ENCODE measurements at regions not wholly inside any gene's neighbourhood (a gene's known extent, or its start where the extent isn't known, plus 50 kb on each side); places are given as distances from the start of the nearest gene placed in this dataset.

DNA sequence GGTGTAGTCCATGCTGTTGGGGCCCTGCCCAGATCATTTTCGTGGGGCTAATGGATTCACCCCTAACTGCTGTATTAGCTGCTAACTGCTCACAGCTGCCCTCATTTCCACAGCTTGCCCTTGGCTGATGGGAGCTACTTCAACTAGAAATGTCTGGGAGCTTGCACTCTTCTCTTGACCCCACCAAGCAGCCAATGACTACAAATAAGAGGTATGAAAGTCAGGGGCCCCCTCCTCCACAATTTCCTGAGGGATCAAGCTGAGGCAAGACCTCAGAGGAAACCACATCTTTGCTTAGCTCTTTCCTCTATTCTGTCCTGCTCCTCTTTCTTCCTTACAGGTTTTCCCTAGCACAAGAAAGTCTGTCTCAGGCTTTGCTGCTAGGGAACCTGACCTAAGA is 397.5 kb downstream of the MLLT3 start:
- H3K27ac ChIP-seq (ENCODE audit: insufficient read depth, low read depth, low read length, poor library complexity, severe bottlenecking) = no peak overlapping the region
- WGBS, 2 experiments = 80 to 93% methylated on average over 1 of the region's 1 CpG

DNA sequence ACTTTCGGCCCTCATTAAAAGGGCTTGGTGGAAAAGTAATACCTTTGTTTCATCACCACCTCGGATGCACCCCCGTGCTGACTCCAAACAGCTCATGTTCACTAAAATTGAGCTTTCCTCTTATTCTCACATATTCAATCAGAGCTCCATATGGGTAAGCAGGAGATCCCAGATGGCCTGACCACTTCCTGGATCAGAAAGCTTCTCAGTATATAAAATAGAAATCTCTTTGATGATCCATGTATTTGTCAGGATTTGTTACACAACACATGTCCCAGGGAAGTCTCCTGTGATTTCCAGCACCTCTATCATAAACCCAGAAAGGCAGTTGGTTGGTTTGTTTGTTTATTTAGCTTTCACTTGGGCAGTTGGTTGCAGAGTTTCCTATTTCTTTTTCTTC is 402.0 kb downstream of the MLLT3 start:
- H3K27ac ChIP-seq (ENCODE audit: insufficient read depth, low read depth, low read length, poor library complexity, severe bottlenecking) = no peak overlapping the region
- WGBS, 2 experiments = 87 to 98% methylated on average over 3 of the region's 3 CpGs
- no peaks in the 10 kb centered on the region for H3K27me3 ChIP-seq (ENCODE audit: control insufficient read depth, insufficient read depth, low read length, poor library complexity, severe bottlenecking)
- no peaks in the 10 kb centered on the region for H3K36me3 ChIP-seq (ENCODE audit: control insufficient read depth, insufficient read depth, low read length)
- H3K9me3 ChIP-seq (ENCODE audit: control insufficient read depth, low read length) = no peaks in the 10 kb centered on the region
- no peak overlapping the region for H3K4me3 ChIP-seq (ENCODE audit: insufficient read depth, low read depth, low read length)
- no peaks in the 10 kb centered on the region for H3K4me1 ChIP-seq (ENCODE audit: control insufficient read depth, insufficient read depth, low read length)

More for the DNA sequence above, 397.5 kb downstream of the MLLT3 start:
- H3K36me3 ChIP-seq (ENCODE audit: control insufficient read depth, insufficient read depth, low read length) = no peaks in the 10 kb centered on the region
- no peaks in the 10 kb centered on the region for H3K27me3 ChIP-seq (ENCODE audit: control insufficient read depth, insufficient read depth, low read length, poor library complexity, severe bottlenecking)
- H3K4me3 ChIP-seq (ENCODE audit: insufficient read depth, low read depth, low read length) = no peak overlapping the region
- no peaks in the 10 kb centered on the region for H3K4me1 ChIP-seq (ENCODE audit: control insufficient read depth, insufficient read depth, low read length)
- no peaks in the 10 kb centered on the region for H3K9me3 ChIP-seq (ENCODE audit: control insufficient read depth, low read length)

DNA sequence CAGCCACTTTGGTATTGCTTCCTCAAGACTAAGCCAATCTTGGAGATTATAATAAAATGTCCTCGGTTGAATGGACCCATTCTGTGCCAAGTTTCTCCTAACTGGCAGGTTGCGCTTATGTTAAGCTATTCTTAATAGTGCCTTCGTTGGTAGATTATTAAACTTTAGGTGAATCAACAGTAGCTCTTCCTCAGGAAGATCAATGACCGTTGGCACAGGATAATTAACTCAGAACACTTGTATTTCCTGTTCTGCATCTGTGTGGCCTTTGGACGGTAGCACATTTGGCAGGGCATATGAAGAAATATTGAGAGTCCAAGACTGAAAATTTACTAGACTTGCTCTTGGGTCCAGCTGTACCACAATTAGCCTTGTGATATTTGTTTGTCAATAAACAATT is 402.9 kb downstream of the MLLT3 start:
- Histone ChIP-seq H3K4me3 (ENCODE audit: insufficient read depth, low read depth, low read length) (no peak overlapping the region), H3K27ac (ENCODE audit: insufficient read depth, low read depth, low read length, poor library complexity, severe bottlenecking) (no peak overlapping the region), H3K9me3 (ENCODE audit: control insufficient read depth, low read length) (no peaks in the 10 kb centered on the region), H3K27me3 (ENCODE audit: control insufficient read depth, insufficient read depth, low read length, poor library complexity, severe bottlenecking) (no peaks in the 10 kb centered on the region), H3K36me3 (ENCODE audit: control insufficient read depth, insufficient read depth, low read length) (no peaks in the 10 kb centered on the region), H3K4me1 (ENCODE audit: control insufficient read depth, insufficient read depth, low read length) (no peaks in the 10 kb centered on the region)
- 92 to 93% methylated on average over 5 of the region's 5 CpGs for WGBS, 2 experiments

DNA sequence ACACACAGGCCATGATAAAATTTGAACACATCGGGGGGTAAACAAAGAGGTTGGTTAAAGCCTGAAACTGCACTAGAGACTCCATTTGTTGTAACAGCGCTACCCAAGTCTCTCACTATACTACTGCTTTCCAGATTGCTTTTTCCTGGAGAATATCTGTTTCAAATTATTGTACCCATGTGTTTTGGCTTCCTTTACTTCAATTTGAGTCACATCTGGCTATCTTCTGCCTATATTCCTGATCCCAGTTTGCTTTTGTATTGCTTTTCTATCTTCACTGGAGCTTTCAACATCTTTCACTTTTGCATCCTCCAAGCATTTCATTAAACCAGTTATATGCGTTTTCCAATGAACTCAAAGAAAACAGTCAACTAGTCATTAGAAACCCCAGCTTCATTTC is 404.7 kb downstream of the MLLT3 start:
- Histone ChIP-seq H3K27me3 (ENCODE audit: control insufficient read depth, insufficient read depth, low read length, poor library complexity, severe bottlenecking) (no peaks in the 10 kb centered on the region), H3K4me1 (ENCODE audit: control insufficient read depth, insufficient read depth, low read length) (no peaks in the 10 kb centered on the region), H3K9me3 (ENCODE audit: control insufficient read depth, low read length) (no peaks in the 10 kb centered on the region), H3K27ac (ENCODE audit: insufficient read depth, low read depth, low read length, poor library complexity, severe bottlenecking) (no peak overlapping the region), H3K36me3 (ENCODE audit: control insufficient read depth, insufficient read depth, low read length) (no peaks in the 10 kb centered on the region), H3K4me3 (ENCODE audit: insufficient read depth, low read depth, low read length) (no peak overlapping the region)
- 94 to 96% methylated on average over 3 of the region's 3 CpGs for WGBS, 2 experiments

DNA sequence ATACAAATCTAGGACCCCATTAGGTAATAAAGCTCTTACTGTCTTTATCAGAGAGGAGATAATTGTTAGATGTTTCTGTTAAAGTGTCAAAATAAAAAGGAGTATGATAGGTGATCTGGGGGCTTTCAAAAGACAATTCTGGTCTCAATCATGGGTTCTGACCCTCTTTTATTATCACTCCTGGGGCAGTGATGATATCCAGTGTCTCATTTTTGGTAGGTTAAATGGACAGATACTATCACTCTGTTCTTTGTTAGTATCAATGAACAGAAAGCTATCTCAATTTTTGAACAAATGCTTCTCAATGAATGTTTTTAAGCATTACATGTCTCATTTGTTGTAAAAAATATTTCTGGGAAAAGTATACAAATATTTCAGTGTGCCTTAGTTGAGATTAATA is 405.9 kb downstream of the MLLT3 start:
- H3K36me3 ChIP-seq (ENCODE audit: control insufficient read depth, insufficient read depth, low read length) = no peaks in the 10 kb centered on the region
- no peaks in the 10 kb centered on the region for H3K9me3 ChIP-seq (ENCODE audit: control insufficient read depth, low read length)
- H3K4me3 ChIP-seq (ENCODE audit: insufficient read depth, low read depth, low read length) = no peak overlapping the region
- H3K27ac ChIP-seq (ENCODE audit: insufficient read depth, low read depth, low read length, poor library complexity, severe bottlenecking) = no peak overlapping the region
- H3K27me3 ChIP-seq (ENCODE audit: control insufficient read depth, insufficient read depth, low read length, poor library complexity, severe bottlenecking) = no peaks in the 10 kb centered on the region
- no peaks in the 10 kb centered on the region for H3K4me1 ChIP-seq (ENCODE audit: control insufficient read depth, insufficient read depth, low read length)

DNA sequence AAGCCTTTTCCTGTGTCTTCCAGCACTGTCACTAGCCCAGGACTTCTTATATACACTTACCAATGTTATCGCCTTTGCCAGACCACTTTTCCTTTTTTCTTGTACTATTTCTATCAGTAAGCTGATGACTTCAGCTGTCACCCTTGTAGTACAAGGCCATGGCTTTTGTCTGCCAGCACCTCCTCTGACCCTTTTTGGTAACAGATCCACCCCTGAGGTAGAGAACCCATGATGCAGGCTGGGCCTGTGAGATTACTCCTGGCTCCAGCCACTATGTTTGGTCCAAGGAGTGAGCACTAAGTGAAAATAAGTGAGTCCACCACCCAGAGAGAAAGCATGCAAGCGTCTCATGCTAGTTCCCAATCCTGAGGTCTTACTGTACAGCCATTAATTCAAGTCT is 406.7 kb downstream of the MLLT3 start:
- Histone ChIP-seq H3K27ac (ENCODE audit: insufficient read depth, low read depth, low read length, poor library complexity, severe bottlenecking) (no peak overlapping the region), H3K4me3 (ENCODE audit: insufficient read depth, low read depth, low read length) (no peak overlapping the region), H3K4me1 (ENCODE audit: control insufficient read depth, insufficient read depth, low read length) (no peaks in the 10 kb centered on the region), H3K9me3 (ENCODE audit: control insufficient read depth, low read length) (no peaks in the 10 kb centered on the region), H3K36me3 (ENCODE audit: control insufficient read depth, insufficient read depth, low read length) (no peaks in the 10 kb centered on the region), H3K27me3 (ENCODE audit: control insufficient read depth, insufficient read depth, low read length, poor library complexity, severe bottlenecking) (no peaks in the 10 kb centered on the region)
- WGBS, 2 experiments = 89 to 92% methylated on average over 2 of the region's 2 CpGs

DNA sequence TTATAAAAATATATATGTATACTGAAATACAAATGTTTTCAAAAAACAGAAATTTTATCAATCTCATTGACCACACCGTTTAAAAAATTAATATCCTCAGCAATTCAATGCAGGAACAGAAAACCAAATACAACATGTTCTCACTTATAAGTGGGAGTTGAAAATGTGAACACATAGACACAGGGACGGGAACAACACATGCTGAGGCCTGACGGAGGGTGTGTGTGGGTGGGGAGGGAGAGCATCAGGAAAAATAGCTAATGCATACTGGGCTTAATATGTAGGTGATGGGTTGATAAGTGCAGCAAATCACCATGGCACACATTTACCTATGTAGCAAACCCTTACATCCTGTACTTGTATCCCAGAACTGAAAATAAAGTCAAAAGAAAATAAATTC is 409.5 kb downstream of the MLLT3 start:
- H3K27ac ChIP-seq (ENCODE audit: insufficient read depth, low read depth, low read length, poor library complexity, severe bottlenecking) = no peak overlapping the region
- no peaks in the 10 kb centered on the region for H3K36me3 ChIP-seq (ENCODE audit: control insufficient read depth, insufficient read depth, low read length)
- no peaks in the 10 kb centered on the region for H3K9me3 ChIP-seq (ENCODE audit: control insufficient read depth, low read length)
- H3K27me3 ChIP-seq (ENCODE audit: control insufficient read depth, insufficient read depth, low read length, poor library complexity, severe bottlenecking) = no peaks in the 10 kb centered on the region
- no peak overlapping the region for H3K4me3 ChIP-seq (ENCODE audit: insufficient read depth, low read depth, low read length)
- WGBS, 2 experiments = 91 to 92% methylated on average over 2 of the region's 3 CpGs
- no peaks in the 10 kb centered on the region for H3K4me1 ChIP-seq (ENCODE audit: control insufficient read depth, insufficient read depth, low read length)

DNA sequence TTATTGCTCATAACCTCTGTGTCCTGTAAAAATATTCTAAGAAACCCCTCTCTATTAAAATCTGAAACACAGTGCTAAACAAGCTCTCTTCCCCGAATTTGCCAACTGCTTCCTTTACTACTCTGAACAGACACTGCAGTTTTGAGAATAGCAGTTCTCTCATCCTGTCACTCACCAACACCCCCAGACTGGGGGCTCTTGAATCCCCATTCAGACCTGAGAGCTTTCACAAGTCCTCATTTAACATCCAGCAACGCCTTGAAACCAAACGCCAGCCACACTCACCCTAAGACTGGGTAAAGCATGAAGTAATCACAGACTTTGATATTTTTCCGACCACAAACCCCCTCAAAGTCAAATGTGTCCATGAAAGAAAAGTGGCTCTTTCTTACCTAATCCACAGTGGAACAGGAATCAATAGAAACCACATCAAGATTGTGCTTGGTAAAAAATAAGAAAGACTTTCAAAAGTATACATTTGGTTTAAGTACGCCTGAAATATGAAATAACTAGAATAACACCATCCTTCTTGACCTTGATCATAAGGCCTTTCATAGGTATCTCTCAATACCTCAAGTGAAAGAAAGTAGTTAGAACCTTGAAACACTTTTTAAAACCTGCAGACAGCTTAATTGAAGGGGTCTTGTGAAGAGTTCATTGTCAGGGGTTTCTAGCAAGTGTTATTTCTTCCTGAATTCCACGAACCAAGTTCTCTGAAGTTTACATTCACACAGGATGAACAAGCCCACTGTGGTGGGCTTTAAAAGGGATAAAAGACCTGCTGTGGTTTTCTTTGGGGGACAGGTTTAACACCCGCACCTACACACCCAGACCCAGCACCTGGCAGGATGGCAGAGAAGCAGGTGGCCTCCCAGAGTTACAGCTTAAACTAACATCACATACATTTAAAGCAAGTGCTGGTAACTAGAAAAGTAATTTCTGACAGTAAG is 412.6 kb downstream of the MLLT3 start:
- WGBS, 2 experiments = 74 to 79% methylated on average over 5 to 7 of the region's 7 CpGs
- Histone ChIP-seq H3K9me3 (ENCODE audit: control insufficient read depth, low read length) (no peaks in the 10 kb centered on the region), H3K27ac (ENCODE audit: insufficient read depth, low read depth, low read length, poor library complexity, severe bottlenecking) (no peak overlapping the region), H3K27me3 (ENCODE audit: control insufficient read depth, insufficient read depth, low read length, poor library complexity, severe bottlenecking) (no peaks in the 10 kb centered on the region), H3K36me3 (ENCODE audit: control insufficient read depth, insufficient read depth, low read length) (no peaks in the 10 kb centered on the region), H3K4me3 (ENCODE audit: insufficient read depth, low read depth, low read length) (no peak overlapping the region), H3K4me1 (ENCODE audit: control insufficient read depth, insufficient read depth, low read length) (no peaks in the 10 kb centered on the region)

DNA sequence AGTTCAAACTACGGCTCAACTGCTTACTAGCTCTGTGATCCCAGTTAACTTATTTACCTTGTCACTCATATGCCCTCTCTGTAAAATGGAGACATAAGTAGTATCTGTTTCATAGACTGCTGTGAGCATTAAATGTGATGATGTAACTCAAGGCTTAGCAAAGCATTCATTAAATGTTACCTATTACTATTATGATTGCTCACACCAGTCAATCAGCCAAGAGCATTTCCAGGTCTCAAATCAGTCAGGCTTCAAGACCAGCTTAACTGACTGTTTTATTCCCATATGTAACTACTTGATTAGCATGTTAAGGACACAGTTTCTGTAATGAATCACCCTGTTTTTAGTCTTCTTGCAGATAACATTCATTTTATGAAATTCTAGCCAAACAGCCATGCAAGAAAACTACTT is 413.3 kb downstream of the MLLT3 start:
- Histone ChIP-seq H3K27ac (ENCODE audit: insufficient read depth, low read depth, low read length, poor library complexity, severe bottlenecking) (no peak overlapping the region), H3K4me1 (ENCODE audit: control insufficient read depth, insufficient read depth, low read length) (no peaks in the 10 kb centered on the region), H3K9me3 (ENCODE audit: control insufficient read depth, low read length) (no peaks in the 10 kb centered on the region), H3K27me3 (ENCODE audit: control insufficient read depth, insufficient read depth, low read length, poor library complexity, severe bottlenecking) (no peaks in the 10 kb centered on the region), H3K36me3 (ENCODE audit: control insufficient read depth, insufficient read depth, low read length) (no peaks in the 10 kb centered on the region), H3K4me3 (ENCODE audit: insufficient read depth, low read depth, low read length) (no peak overlapping the region)
- 92 to 100% methylated on average over 1 of the region's 1 CpG for WGBS, 2 experiments

DNA sequence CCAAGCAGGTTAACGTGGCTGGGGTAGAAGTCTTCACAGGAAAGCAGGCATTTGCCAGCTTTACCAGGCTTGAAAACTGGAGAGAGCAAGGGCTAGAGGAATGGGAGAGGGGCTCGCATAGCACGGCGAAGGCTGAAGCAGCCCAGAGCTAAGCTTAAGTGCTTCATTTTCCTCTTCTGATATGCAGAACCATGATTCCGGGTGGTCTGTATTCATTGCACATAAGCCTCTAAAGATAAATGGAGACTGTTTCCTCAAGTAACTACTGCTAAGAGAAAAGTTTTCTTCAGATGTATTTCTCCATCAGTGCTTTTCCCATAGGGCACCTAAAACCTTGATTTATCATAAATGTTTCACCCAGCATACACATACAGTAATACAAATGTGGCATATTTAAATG is 414.1 kb downstream of the MLLT3 start:
- H3K27ac ChIP-seq (ENCODE audit: insufficient read depth, low read depth, low read length, poor library complexity, severe bottlenecking) = no peak overlapping the region
- H3K4me3 ChIP-seq (ENCODE audit: insufficient read depth, low read depth, low read length) = no peak overlapping the region
- H3K9me3 ChIP-seq (ENCODE audit: control insufficient read depth, low read length) = no peaks in the 10 kb centered on the region
- no peaks in the 10 kb centered on the region for H3K4me1 ChIP-seq (ENCODE audit: control insufficient read depth, insufficient read depth, low read length)
- H3K36me3 ChIP-seq (ENCODE audit: control insufficient read depth, insufficient read depth, low read length) = no peaks in the 10 kb centered on the region
- H3K27me3 ChIP-seq (ENCODE audit: control insufficient read depth, insufficient read depth, low read length, poor library complexity, severe bottlenecking) = no peaks in the 10 kb centered on the region
- 85 to 87% methylated on average over 5 of the region's 5 CpGs for WGBS, 2 experiments
